ENCODE measurements at regions not wholly inside any gene's neighbourhood (a gene's known extent, or its start where the extent isn't known, plus 50 kb on each side); places are given as distances from the start of the nearest gene placed in this dataset.

- Histone ChIP-seq H3K27ac (no peak overlapping the region), H3K36me3 (ENCODE audit: insufficient read depth in 1 of 2, low read depth in 1 of 2) (no peaks in the 10 kb centered on the region), H3K27me3 (ENCODE audit: insufficient read depth in 3 of 3, low read length in 2 of 3) (peaks cover 0 to 4% (median 1%) of the 10 kb centered on the region in 3 donors), H3K9me3 (no peaks in the 10 kb centered on the region), H3K4me3 (no peak overlapping the region), H3K4me1 (no peaks in the 10 kb centered on the region)
- no peak for ATAC-seq
- no peak for TF ChIP-seq CTCF (IDR thresholded peaks at IDR 0.05)
- 87 to 94% (median 92%) methylated on average over 7 of the region's 7 CpGs for WGBS, 3 donors
- DNase-seq = no peak
- intact Hi-C loops (cut with DNase I) = no loop called here
These were observed 142.1 kb downstream of the FOXA2 start for GRCh38 chr20:22442318-22442717.

GRCh38 chr20:22438926-22439325 lies 145.4 kb downstream of the FOXA2 start:
- no peak for TF ChIP-seq CTCF (IDR thresholded peaks at IDR 0.05)
- 70 to 81% (median 72%) methylated on average over 4 of the region's 4 CpGs for WGBS, 3 donors
- no peak for ATAC-seq

GRCh38 chr20:22438346-22438745 lies 146.0 kb downstream of the FOXA2 start:
- Histone ChIP-seq H3K4me1 (no peaks in the 10 kb centered on the region), H3K27ac (no peak overlapping the region), H3K36me3 (ENCODE audit: insufficient read depth in 1 of 2, low read depth in 1 of 2) (no peaks in the 10 kb centered on the region), H3K27me3 (ENCODE audit: insufficient read depth in 3 of 3, low read length in 2 of 3) (peaks cover 0 to 4% (median 1%) of the 10 kb centered on the region in 3 donors), H3K4me3 (no peak overlapping the region), H3K9me3 (no peaks in the 10 kb centered on the region)
- no peak for TF ChIP-seq CTCF (IDR thresholded peaks at IDR 0.05)
- no peak for ATAC-seq
- no peak for DNase-seq
- 60 to 68% (median 62%) methylated on average over 6 of the region's 6 CpGs for WGBS, 3 donors
- intact Hi-C loops (cut with DNase I) = loop anchor here in 1 of 2 donors (10.0 kb wide), 1 partner anchor 104 kb away; no protein-coding TSS in a partner anchor

More at GRCh38 chr20:22438926-22439325, 145.4 kb downstream of the FOXA2 start:
- no peak overlapping the region for H3K27ac ChIP-seq
- no peaks in the 10 kb centered on the region for H3K9me3 ChIP-seq
- no peak for DNase-seq
- no peaks in the 10 kb centered on the region for H3K36me3 ChIP-seq (ENCODE audit: insufficient read depth in 1 of 2, low read depth in 1 of 2)
- intact Hi-C loops (cut with DNase I) = loop anchor here in 1 of 2 donors (10.0 kb wide), 1 partner anchor 104 kb away; no protein-coding TSS in a partner anchor
- H3K4me3 ChIP-seq = no peak overlapping the region
- H3K27me3 ChIP-seq (ENCODE audit: insufficient read depth in 3 of 3, low read length in 2 of 3) = peaks cover 0 to 4% (median 1%) of the 10 kb centered on the region in 3 donors
- H3K4me1 ChIP-seq = no peaks in the 10 kb centered on the region

- 94 to 97% (median 96%) methylated on average over 1 of the region's 1 CpG for WGBS, 3 donors
These were observed 147.0 kb downstream of the FOXA2 start for GRCh38 chr20:22437354-22437753.

More at GRCh38 chr20:22437354-22437753, 147.0 kb downstream of the FOXA2 start:
- peaks cover 0 to 4% (median 1%) of the 10 kb centered on the region in 3 donors for H3K27me3 ChIP-seq (ENCODE audit: insufficient read depth in 3 of 3, low read length in 2 of 3)
- DNase-seq (no peak), ATAC-seq (no peak)
- intact Hi-C loops (cut with DNase I) = loop anchor here in 1 of 2 donors (10.0 kb wide), 1 partner anchor 103 kb away; no protein-coding TSS in a partner anchor
- TF ChIP-seq CTCF (IDR thresholded peaks at IDR 0.05) = no peak
- no peak overlapping the region for H3K4me3 ChIP-seq
- H3K27ac ChIP-seq = no peak overlapping the region
- no peaks in the 10 kb centered on the region for H3K36me3 ChIP-seq (ENCODE audit: insufficient read depth in 1 of 2, low read depth in 1 of 2)
- H3K9me3 ChIP-seq = no peaks in the 10 kb centered on the region
- H3K4me1 ChIP-seq = no peaks in the 10 kb centered on the region
